ENCODE measurements at regions not wholly inside any gene's neighbourhood (a gene's known extent, or its start where the extent isn't known, plus 50 kb on each side); places are given as distances from the start of the nearest gene placed in this dataset.

DNA sequence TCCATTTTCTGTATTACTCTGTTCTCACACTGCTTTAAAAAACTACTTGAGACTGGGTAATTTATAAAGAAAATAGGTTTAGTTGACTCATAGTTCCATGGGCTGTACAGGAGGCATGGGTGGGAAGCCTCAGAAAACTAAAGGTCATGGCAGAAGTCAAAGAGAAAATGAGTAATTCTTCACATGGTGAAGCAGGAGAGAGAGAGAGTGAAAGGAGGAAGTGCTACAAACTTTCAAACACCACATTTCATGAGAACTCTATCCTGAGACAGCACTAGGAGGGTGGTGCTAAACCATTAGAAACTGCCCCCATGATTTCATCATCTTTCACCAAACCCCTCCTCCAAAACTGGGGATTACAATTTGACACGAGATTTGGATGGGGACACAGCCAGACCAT is 108.0 kb upstream of the PBDC1 start:
- TF ChIP-seq, protein P1, sequence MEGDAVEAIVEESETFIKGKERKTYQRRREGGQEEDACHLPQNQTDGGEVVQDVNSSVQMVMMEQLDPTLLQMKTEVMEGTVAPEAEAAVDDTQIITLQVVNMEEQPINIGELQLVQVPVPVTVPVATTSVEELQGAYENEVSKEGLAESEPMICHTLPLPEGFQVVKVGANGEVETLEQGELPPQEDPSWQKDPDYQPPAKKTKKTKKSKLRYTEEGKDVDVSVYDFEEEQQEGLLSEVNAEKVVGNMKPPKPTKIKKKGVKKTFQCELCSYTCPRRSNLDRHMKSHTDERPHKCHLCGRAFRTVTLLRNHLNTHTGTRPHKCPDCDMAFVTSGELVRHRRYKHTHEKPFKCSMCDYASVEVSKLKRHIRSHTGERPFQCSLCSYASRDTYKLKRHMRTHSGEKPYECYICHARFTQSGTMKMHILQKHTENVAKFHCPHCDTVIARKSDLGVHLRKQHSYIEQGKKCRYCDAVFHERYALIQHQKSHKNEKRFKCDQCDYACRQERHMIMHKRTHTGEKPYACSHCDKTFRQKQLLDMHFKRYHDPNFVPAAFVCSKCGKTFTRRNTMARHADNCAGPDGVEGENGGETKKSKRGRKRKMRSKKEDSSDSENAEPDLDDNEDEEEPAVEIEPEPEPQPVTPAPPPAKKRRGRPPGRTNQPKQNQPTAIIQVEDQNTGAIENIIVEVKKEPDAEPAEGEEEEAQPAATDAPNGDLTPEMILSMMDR (IDR thresholded peaks at IDR 0.05) = no peak
- no peak for TF ChIP-seq EP300 (IDR thresholded peaks at IDR 0.05; ENCODE audit: low read depth)
- TF ChIP-seq POLR2AphosphoS5 (IDR thresholded peaks at IDR 0.05) = no peak
- no peak for TF ChIP-seq POLR2A (IDR thresholded peaks at IDR 0.05)

Data from transverse colon (tissue), 4 donors.